SIG-M5 treated with dmso at 0.1 percent for 504 hours (cell line): ENCODE measurements at regions not wholly inside any gene's neighbourhood (a gene's known extent, or its start where the extent isn't known, plus 50 kb on each side); places are given as distances from the start of the nearest gene placed in this dataset.
"Not testable (repeated sequence)": the region's sequence is repeated elsewhere in the genome, so short reads cannot be mapped to it uniquely, and the experiment has no call there.

ENCODE experiments used
- DNase-seq: peaks from one replicate; lab custom pipeline; 2025; ENCODE audit not compliant: unreplicated experiment; lab: John Stamatoyannopoulos, UW

DNA sequence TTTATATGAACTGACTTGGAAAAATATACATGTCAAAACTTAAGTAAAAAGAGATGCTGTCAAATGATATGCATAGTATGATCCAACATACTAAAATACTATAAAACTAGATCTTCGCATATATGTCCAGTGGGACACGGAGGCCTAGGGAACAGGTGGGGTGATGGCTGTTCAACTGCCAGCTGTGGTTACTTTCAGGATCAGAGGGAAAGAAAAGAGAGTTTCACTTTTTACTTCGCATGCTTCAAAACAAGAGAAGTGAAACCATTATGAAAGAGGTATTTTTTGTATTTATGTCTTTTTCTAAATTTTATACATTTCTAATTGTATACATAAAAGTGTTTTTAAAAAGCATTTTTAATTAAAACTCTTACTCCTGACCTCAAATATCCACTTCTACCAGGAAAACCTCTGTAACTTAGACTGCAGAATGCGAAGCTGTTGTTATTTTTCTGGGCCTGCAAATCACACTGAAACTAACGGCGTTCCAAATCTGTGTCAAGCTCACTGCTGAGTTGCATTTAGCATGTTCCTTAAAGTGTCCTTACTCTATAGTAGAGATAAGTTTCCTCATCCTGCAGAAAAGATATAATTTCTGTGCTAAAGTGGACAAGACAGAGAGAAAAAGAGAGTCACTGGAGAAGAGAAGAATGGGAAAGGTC is 97.8 kb upstream of the SLC35G4 start:
- peak; percentile 2 for DNase-seq

DNA sequence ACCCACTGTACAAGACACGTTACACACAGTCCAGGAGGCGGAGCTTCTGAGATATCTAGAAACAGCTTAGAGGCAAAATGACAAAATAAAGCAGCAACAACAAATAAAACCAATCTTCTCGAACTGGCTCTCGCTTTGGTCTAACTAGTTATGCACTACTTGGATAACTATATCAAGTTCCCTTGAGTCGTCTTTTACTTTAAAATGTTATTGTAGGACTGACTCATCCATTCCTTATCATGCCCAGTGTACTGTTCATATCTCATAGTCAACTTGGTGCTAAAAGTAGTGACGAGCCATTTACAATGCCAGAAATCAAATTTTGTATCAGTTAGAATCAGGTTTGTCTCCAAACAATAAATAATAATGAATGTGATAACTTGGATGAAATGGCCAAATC is 102.5 kb upstream of the SLC35G4 start:
- DNase-seq, result no peak

DNA sequence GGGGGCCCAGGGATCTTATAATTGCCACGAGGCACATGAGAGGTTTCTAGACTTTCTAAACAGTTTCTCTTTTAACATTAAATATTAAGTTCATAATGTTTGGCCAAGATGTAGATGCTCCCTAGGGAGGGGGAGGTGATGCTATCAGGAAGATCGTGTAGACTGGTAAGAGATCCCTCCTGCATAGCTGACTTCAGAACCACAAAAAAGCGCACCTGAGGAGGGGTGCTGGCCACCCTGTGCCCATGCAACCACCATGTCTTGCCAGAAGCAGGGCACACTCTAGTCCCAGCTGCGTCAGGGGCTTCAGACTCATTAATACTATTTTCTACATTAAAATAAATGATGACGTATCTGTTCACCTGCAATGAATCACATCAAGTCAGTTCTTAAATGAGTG is 103.4 kb upstream of the SLC35G4 start:
- no peak for DNase-seq

DNA sequence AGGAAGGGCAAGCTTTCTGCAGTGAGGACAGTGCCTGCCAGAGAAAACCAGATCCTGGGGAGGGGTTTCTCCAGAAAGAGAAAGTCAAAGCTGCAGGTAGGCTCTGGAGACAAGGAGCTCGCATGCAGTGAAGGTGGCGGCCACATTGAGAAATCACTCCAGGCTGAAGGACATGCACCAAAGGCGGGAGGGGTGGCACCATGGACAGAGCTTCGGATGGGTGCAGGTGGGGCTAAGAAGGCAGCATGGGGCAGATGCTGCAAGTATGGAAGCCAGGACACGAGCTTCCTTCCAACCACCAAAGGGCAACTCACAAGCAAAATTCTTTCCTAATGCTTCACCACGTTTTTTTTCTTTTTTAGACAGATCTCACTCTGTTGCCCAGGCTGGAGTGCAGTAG is 104.4 kb upstream of the SLC35G4 start:
- no peak for DNase-seq

DNA sequence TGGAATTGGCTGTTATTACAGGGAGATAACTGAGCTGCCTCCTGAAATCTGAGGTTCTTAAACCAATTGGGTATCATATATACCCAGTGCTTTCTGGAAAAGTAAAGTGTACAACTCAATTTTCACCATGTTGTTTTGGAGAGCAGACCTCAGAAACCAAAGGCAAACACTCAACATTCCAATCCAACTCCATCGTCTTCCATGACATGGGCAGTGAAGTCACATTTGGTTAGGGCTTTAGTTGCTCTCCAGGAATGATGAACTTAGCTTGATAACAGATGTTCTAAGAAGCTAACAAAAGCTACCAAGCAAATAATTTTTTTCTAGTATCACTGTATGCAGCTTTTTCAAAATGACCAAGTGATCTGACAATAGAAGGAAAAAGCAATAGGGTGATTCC is 107.0 kb upstream of the SLC35G4 start:
- DNase-seq, result no peak

DNA sequence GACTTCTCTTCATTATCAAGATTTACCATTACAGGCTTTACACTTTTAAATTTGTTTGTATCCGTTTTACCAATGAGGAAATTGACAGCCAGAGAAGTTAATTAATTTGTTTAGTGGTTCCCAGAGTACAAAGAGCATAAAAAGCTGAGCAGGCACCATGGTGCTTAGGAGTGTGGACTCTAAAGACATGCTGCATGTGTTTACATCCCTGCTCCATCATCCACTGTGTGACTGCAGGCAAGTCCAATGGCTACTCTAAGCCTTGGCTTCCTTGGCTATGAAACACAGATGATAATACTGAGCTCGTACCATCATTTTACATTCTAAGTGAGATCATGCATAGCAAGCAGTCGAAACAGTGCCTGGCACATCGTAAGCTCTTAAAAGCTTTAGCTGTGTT is 108.0 kb upstream of the SLC35G4 start:
- no peak for DNase-seq

DNA sequence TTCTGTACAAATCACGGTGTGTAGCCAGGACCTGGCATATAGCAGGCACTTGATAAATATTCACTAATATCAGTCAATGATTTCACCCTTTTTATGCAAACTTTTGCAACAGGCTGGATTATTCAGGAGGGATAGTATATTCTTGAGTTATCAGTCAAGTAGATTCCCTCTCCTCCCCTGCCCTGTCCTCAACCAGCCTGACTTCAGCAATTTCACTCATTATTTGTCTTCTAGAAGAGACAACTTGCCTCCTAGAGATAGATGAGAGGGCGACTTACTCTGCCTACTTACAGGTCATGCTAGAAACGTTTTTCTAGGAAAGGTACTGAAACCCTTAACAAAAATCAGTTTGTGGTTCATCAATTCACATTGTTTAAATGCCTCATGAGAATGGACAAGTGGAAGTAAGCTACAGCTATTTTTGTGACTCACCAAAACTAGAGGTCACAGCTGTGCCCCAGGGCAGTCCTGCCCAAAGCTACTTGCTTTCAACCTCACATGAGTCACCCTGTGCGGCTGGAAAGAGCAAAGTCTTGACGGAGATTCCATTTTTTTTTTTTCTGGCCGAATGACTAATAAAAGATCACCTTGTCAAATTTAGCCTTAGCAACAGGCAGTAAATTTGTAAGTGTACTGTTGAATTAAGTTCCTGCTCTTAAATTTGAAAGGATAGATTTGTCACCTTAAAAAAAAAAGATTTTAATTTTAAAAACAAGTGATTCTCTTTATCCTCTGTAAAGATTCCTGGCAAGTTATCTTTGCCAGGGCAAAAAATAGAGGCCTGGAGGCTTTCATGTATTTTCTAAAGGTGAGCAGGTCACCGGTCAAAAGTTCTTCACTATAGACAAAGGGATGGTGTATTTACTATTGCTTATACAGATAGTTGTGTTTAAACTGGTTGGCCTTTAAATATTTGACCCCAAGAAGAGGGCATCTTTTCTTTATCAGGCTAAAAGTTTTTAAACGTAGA is 109.0 kb upstream of the SLC35G4 start:
- DNase-seq, result peak; percentile 41

DNA sequence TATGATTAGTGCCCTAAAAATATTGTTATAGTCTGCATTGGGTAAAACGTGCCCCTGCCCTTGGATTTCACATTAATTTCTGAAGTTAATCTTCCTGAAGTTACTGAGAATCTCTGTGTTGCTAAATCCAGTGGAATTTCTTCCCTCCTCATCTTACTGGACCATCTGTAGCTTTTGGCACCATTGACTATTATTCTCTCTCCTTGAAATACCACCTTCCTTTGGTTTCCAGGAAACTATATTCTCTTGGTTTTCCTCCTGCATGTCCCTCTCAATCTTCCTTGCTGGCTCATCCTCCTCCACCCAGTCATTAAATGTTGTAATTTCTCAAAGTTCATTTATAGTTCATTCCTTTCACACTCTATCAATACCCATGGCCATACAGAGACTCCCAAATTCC is 110.6 kb upstream of the SLC35G4 start:
- no peak for DNase-seq

DNA sequence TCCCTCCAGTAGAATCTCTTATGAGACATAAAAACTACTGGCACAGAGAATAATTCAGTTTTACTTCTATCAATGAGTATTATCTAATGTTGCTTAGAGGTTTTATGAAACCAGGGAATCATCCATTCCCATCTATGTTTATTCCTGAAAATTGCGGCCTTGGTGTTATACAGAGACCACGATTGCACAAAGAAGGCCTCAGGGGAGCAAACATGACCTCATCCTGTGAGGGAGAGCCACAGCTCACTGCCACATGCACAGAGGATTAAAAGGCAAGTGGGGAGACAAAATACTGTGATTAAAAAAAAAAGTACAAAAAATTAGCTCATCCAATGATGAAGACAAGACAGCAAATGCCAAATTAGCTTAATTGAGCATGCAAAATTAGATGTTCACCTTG is 111.8 kb upstream of the SLC35G4 start:
- no peak for DNase-seq

DNA sequence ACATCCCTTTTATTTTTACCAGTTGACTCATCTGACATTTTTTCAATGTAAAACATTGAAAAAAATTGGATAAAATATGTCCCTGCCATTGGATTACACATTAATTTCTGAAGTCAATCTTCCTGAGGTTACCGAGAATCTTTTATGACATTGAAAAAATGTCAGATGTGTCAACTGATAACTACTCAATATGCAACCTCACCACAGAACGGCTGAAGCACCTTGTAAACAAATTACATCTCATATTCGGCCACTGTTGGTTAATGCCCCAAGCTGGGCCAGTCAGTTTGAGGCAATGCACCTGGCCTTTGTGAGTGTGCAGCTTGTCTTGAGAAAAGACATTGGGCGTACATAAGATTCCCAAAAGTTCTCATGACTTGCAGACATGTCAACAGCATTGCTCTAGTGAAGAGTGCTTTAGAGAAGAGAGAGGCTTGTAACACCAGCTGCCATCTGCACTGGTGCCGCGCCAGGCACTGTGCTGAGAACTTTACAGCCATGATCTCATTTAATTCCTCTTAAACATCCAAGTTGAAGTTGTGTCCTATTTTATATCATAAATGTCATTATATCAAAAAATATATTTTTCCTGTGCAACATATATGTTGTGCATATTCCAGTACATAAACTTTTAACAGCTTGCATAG is 112.7 kb upstream of the SLC35G4 start:
- no peak for DNase-seq

DNA sequence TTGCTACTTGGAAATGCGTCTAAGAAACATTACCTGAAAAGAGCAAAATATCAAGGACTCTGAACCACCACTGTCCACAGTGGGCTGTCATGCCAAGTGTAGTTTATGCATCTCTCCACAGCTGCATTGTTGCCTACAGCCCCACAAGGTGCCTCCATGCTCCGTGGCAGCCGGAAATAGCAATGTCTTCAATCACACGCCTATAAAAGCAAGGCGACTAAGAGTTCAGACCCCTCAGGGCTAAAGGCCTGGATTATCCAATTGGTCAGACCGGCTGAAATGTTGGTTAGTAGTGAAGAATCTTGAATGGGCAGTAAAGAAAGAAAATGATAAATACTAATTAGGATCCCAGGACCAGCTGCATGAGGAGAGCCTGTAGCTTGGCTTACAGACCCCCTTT is 114.0 kb upstream of the SLC35G4 start:
- no peak for DNase-seq

DNA sequence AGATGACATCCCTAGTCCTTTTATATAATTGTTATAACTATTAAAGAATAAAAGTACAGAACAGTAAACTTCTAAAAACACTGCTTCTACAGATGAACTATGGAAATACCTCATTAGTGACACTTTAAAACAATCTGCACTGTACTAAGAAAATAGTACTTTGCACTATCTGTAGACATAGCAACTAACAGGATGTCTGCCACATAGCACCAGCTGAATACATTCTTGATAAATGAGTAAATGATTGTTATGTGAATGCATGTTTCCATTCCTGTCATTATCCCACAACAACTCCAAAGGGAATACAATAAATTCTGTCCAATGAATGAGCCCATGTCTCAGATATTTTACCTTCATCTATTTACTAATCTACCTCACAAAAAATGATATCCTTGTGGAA is 115.3 kb upstream of the SLC35G4 start:
- no peak for DNase-seq

DNA sequence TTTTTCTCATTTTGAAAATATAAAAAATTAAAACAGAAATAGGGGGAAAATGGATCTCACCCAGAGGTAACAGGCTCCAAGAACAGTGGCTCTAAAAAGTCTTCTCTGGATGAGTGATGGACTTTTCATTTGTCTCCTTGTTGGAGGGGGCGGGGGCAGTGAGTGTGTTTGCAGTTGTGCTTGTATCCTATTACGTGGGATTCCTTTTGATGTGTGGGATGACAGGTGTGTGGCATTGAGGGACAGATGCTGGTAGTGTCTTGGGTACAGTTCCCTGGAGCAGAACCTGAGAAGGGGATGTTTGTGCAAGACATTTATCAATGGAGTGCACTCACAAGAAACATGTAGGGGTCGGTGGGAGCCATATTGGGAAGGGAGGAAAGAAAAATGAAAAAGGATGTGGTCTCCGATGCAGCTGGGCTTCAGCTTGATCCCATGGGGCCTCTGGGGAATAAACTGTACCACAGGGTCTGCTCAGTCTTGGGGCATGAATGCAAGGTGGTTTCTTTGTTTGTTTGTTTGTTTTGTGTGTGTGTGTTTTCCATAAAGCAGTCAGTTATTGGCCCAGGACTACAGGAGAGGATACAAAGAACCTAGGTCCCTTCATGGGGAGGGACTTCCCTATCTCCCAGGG is 120.0 kb upstream of the SLC35G4 start:
- DNase-seq, result no peak

DNA sequence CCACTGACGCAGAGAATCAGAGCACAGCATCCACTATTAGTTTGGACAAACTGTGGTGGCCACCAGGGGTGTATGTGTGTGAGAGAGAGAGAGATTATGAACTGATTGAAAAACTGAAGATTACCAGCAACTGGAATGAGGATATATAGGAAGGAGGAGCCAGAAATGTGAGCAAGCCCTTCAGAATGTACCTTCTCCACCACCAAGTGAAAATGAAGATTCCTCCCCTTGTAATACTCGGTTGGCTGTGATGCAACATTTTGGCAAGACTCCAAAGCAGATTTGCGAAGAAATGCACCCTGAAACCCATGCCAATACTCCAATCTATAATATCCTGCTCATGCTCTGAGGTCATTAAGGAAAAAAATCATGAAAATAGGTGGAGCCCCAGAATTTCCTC is 121.2 kb upstream of the SLC35G4 start:
- no peak for DNase-seq

DNA sequence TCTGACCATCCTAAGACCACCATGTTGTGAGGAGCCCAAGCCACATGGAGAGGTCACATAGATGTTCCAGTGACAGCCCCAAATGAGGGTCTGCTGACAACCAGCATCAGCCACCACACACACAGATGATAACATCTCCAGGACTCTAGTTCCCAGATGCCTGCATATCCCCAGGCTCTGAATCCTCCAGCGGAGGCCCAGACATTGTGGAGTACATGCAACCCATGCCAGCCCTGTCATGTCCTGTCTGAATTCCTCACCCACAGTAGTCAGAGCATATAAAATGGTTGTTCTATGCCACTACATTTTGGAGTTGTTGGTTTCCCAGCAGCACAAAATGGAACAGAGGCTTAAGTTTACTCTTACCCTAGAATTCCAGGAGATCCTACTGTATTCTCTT is 122.0 kb upstream of the SLC35G4 start:
- DNase-seq, result no peak

DNA sequence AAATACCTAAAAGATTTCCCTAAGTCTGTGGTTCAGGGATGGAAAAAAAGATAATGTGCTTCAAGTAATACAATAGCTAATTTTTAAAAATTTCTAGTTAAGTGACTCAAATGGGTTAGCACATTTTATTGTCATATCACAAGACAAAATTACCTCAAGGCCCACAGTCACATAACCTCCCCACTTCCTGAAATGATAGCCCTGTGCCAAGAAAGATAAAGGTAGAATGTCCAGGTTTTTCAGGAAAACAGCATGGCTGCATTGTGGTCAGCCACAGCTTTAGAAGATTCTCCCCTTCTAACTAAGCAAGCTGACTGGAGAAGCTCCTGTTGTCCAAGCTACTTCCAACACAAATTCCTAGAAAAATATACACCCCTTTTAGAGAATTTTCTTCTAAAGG is 127.1 kb upstream of the SLC35G4 start:
- no peak for DNase-seq

DNA sequence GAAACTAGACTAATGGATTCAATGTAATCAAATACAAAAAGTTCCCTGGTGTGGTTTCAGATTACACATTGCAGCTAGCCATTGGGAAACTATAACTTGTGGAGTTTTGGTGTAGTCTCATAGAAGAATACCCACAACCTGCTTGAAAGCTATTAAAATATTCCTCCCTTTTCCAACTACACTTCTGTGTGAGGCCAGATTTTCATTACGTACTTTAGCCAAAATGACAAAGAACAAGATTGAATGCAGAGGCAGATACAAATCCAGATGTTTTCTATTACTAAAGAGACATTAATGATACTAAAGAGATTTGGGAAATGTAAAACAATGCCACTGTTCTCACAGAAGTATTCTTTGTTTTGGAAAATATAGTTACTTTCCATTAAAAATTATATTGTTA is 128.7 kb upstream of the SLC35G4 start:
- no peak for DNase-seq

DNA sequence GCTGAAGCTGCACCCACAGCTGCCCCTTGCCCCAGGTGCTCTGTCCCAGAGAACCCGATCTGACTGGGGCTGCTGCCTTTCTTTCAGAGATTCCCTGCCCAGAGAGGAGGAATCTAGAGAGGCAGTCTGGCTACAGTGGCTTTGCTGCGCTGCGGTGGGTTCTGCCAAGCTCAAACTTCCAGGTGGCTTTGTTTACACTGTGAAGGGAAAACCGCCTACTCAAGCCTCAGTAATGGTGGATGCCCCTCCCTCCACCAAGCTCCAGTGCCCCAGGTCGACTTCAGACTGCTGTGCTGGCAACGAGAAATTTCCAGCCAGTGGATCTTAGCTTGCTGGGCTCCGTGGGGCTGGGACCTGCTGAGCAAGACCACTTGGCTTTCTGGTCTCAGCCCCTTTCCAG is 130.4 kb upstream of the SLC35G4 start:
- DNase-seq, result not testable (repeated sequence)

DNA sequence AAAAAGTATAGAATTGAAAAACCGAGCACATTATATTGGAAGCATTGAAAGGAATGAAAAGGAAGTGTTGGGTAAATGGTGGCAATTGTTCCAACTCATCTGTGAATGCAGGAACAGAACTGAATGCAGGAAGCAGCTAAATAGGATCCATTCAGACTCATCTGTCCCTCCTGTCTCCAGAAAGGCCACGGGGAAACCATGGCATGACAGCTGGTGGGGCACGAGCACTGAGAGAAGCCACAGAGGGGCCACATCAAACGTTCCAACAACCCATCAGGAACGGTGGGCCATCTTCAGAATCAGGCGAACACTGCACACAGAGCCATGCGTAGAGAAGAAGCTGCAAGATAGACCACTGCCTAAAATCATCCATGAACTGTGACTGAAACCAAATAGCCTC is 138.5 kb upstream of the SLC35G4 start:
- DNase-seq, result no peak

DNA sequence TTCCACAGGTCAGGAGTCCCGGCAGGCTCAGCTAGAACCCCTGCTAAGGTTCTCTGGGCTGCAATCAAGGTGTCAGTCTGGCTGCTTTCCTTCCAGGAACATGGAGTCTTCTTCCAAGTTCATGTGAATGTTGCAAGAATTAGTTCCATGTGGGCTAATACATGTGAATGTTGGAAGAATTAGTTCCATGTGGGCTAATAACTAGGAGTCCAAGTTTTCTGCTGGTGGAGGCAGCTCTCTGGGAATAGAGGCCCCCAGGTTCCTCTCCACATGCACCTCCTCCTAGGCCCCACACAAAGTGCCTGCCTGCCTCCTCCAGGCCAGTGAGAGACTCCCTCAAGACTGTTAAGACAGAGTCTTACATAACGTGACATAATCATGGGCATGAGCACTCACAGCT is 140.8 kb upstream of the SLC35G4 start:
- no peak for DNase-seq

DNA sequence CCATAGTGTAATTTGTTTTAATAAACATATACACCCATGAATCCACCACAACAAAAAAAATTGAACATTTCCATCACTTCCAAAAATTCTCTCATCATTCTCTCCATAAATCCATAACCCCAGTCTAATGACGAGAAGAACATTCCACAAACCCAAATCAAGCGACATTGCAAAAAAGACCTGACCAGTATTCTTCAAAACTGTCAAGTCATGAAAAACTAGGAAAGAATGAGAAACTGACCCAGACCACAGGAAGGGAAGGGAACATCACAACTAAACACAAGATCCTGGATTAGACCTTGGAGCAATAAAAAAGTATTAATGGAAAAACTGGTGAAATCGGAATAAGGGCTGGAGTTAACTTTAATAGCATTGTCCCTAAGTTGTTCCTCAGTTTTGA is 141.3 kb upstream of the SLC35G4 start:
- no peak for DNase-seq

DNA sequence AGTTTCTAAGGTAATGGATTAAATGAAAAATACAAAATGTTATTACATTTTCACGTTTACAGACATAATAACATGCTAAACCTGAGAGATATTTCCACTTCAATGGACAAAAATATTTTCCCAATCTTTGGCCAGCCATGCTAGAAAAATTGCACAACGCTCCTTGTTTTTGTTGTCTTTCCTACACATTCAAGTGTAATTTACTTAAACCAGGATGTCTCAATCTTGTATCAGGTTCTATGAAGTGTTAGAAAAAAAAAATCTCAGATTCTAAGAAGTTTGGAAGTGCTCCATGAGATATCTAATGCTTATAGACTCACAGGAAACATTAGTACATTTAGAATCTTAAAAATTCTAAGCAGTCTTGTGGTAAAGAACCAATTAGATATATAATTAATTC is 141.8 kb upstream of the SLC35G4 start:
- no peak for DNase-seq
